ENCODE measurements at regions not wholly inside any gene's neighbourhood (a gene's known extent, or its start where the extent isn't known, plus 50 kb on each side); places are given as distances from the start of the nearest gene placed in this dataset.

GRCh38 chr9:75445144-75445543, 356.8 kb downstream of the OSTF1 start:
- CTCF ChIA-PET = no interaction called here
- POLR2A ChIA-PET = no interaction called here
- intact Hi-C loops (cut with micrococcal nuclease) = no loop called here

GRCh38 chr9:75447281-75447680, 359.0 kb downstream of the OSTF1 start:
- Mint-ChIP-seq H3K9me3 (ENCODE audit: insufficient read depth) (no peaks in the 10 kb centered on the region), H3K27ac (no peak overlapping the region), H3K4me3 (no peak overlapping the region), H3K4me1 (no peaks in the 10 kb centered on the region), H3K27me3 (no peaks in the 10 kb centered on the region)
- 80% methylated on average over 1 of the region's 1 CpG for WGBS (ENCODE audit: insufficient coverage)
- no peaks in the 10 kb centered on the region for H3K4me1 ChIP-seq (ENCODE audit: control insufficient read depth in 2 of 2, insufficient read depth in 2 of 2, low read length in 2 of 2)
- H2AFZ ChIP-seq (ENCODE audit: insufficient read depth, low read depth, low read length, poor library complexity, severe bottlenecking) = no peak overlapping the region
- H3K9me3 ChIP-seq (ENCODE audit: control extremely low read depth in 1 of 3, control insufficient read depth in 2 of 3, insufficient read depth in 1 of 3, low read length in 2 of 3) = peaks cover 0 to 5% (median 0%) of the 10 kb centered on the region in 3 donors
- DNase-seq = no peak
- H3K79me2 ChIP-seq (ENCODE audit: control insufficient read depth, insufficient read depth, low read length) = no peaks in the 10 kb centered on the region
- no peak overlapping the region for H3K27ac ChIP-seq (ENCODE audit: low read length in 2 of 2)
- H3K9ac ChIP-seq (ENCODE audit: low read length) = no peak overlapping the region
- CTCF ChIA-PET = no interaction called here
- H4K20me1 ChIP-seq (ENCODE audit: control insufficient read depth, insufficient read depth, low read length, poor library complexity, severe bottlenecking) = no peaks in the 10 kb centered on the region
- ATAC-seq (ENCODE audit: low read depth) = no peak
- intact Hi-C loops (cut with micrococcal nuclease) = no loop called here
- H3K4me3 ChIP-seq (ENCODE audit: control extremely low read depth in 1 of 5, extremely low read depth in 1 of 5, insufficient read depth in 1 of 5, low read depth in 2 of 5, low read length in 4 of 5) = no peak overlapping the region
- no peak overlapping the region for H3K4me2 ChIP-seq (replicated peaks; ENCODE audit: low read depth, low read length, poor library complexity, severe bottlenecking)
- no peaks in the 10 kb centered on the region for H3K27me3 ChIP-seq (replicated peaks in 1 of 4; ENCODE audit: control extremely low read depth in 1 of 4, control insufficient read depth in 3 of 4, insufficient read depth in 4 of 4, low read length in 3 of 4)
- TF ChIP-seq EZH2 (IDR thresholded peaks at IDR 0.05; ENCODE audit: borderline replicate concordance, insufficient read depth, low read depth, low read length, poor library complexity, severe bottlenecking) (no peak), CTCF (IDR thresholded peaks at IDR 0.05) (no peak)
- no peaks in the 10 kb centered on the region for H3K36me3 ChIP-seq (replicated peaks in 1 of 2; ENCODE audit: control extremely low read depth in 1 of 2, control insufficient read depth in 1 of 2, extremely low read depth in 1 of 2, insufficient read depth in 2 of 2, low read length in 1 of 2)
- POLR2A ChIA-PET = no interaction called here

More at GRCh38 chr9:75445144-75445543, 356.8 kb downstream of the OSTF1 start:
- Mint-ChIP-seq H3K4me3 (no peak overlapping the region), H3K9me3 (ENCODE audit: insufficient read depth) (no peaks in the 10 kb centered on the region), H3K27ac (no peak overlapping the region), H3K27me3 (no peaks in the 10 kb centered on the region), H3K4me1 (no peaks in the 10 kb centered on the region)
- TF ChIP-seq EZH2 (IDR thresholded peaks at IDR 0.05; ENCODE audit: borderline replicate concordance, insufficient read depth, low read depth, low read length, poor library complexity, severe bottlenecking) = no peak
- TF ChIP-seq CTCF (IDR thresholded peaks at IDR 0.05) = no peak
- Histone ChIP-seq H3K4me2 (replicated peaks; ENCODE audit: low read depth, low read length, poor library complexity, severe bottlenecking) (no peak overlapping the region), H3K9me3 (ENCODE audit: control extremely low read depth in 1 of 3, control insufficient read depth in 2 of 3, insufficient read depth in 1 of 3, low read length in 2 of 3) (peaks cover 0 to 5% (median 0%) of the 10 kb centered on the region in 3 donors), H3K4me1 (ENCODE audit: control insufficient read depth in 2 of 2, insufficient read depth in 2 of 2, low read length in 2 of 2) (no peaks in the 10 kb centered on the region), H3K36me3 (replicated peaks in 1 of 2; ENCODE audit: control extremely low read depth in 1 of 2, control insufficient read depth in 1 of 2, extremely low read depth in 1 of 2, insufficient read depth in 2 of 2, low read length in 1 of 2) (no peaks in the 10 kb centered on the region), H3K79me2 (ENCODE audit: control insufficient read depth, insufficient read depth, low read length) (no peaks in the 10 kb centered on the region), H3K27ac (ENCODE audit: low read length in 2 of 2) (no peak overlapping the region), H2AFZ (ENCODE audit: insufficient read depth, low read depth, low read length, poor library complexity, severe bottlenecking) (no peak overlapping the region), H4K20me1 (ENCODE audit: control insufficient read depth, insufficient read depth, low read length, poor library complexity, severe bottlenecking) (no peaks in the 10 kb centered on the region), H3K9ac (ENCODE audit: low read length) (no peak overlapping the region), H3K4me3 (ENCODE audit: control extremely low read depth in 1 of 5, extremely low read depth in 1 of 5, insufficient read depth in 1 of 5, low read depth in 2 of 5, low read length in 4 of 5) (no peak overlapping the region), H3K27me3 (replicated peaks in 1 of 4; ENCODE audit: control extremely low read depth in 1 of 4, control insufficient read depth in 3 of 4, insufficient read depth in 4 of 4, low read length in 3 of 4) (no peaks in the 10 kb centered on the region)
- no peak for ATAC-seq (ENCODE audit: low read depth)
- no peak for DNase-seq

Measured in B cell (primary cell).